ENCODE measurements at regions not wholly inside any gene's neighbourhood (a gene's known extent, or its start where the extent isn't known, plus 50 kb on each side); places are given as distances from the start of the nearest gene placed in this dataset.

GRCh38 chr1:69256036-69256435, 311.7 kb upstream of the LRRC7 start:
- no TSS peak for BruUV-seq (replicated peaks)
- Mint-ChIP-seq H3K4me3 (ENCODE audit: unreplicated experiment) (no peak overlapping the region), H3K9me3 (ENCODE audit: unreplicated experiment) (no peaks in the 10 kb centered on the region), H3K36me3 (ENCODE audit: insufficient read depth, unreplicated experiment) (no peaks in the 10 kb centered on the region), H3K27ac (ENCODE audit: unreplicated experiment) (no peak overlapping the region), H3K4me1 (ENCODE audit: low read depth, unreplicated experiment) (no peaks in the 10 kb centered on the region), H3K27me3 (ENCODE audit: insufficient read depth, unreplicated experiment) (no peaks in the 10 kb centered on the region)
- no peak overlapping the region for H3K4me3 ChIP-seq (ENCODE audit: low read depth, low read length)
- H3K27me3 ChIP-seq (replicated peaks; ENCODE audit: control insufficient read depth, insufficient read depth, low read length), result no peaks in the 10 kb centered on the region
- no peaks in the 10 kb centered on the region for H3K9me3 ChIP-seq
- intact Hi-C loops (cut with micrococcal nuclease; ENCODE audit: unreplicated experiment), result no loop called here
- POLR2A ChIA-PET, result no interaction called here
- no peaks in the 10 kb centered on the region for H3K4me1 ChIP-seq
- TF ChIP-seq, protein P1, sequence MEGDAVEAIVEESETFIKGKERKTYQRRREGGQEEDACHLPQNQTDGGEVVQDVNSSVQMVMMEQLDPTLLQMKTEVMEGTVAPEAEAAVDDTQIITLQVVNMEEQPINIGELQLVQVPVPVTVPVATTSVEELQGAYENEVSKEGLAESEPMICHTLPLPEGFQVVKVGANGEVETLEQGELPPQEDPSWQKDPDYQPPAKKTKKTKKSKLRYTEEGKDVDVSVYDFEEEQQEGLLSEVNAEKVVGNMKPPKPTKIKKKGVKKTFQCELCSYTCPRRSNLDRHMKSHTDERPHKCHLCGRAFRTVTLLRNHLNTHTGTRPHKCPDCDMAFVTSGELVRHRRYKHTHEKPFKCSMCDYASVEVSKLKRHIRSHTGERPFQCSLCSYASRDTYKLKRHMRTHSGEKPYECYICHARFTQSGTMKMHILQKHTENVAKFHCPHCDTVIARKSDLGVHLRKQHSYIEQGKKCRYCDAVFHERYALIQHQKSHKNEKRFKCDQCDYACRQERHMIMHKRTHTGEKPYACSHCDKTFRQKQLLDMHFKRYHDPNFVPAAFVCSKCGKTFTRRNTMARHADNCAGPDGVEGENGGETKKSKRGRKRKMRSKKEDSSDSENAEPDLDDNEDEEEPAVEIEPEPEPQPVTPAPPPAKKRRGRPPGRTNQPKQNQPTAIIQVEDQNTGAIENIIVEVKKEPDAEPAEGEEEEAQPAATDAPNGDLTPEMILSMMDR (IDR thresholded peaks at IDR 0.05; ENCODE audit: insufficient read depth in 1 of 2, low read depth in 1 of 2, low read length in 1 of 2, severe bottlenecking in 1 of 2, unreplicated experiment in 1 of 2), result no peak
- no peak for DNase-seq
- CTCF ChIA-PET, result no interaction called here
- H3K36me3 ChIP-seq (ENCODE audit: control insufficient read depth, insufficient read depth, low read length), result no peaks in the 10 kb centered on the region

DNA sequence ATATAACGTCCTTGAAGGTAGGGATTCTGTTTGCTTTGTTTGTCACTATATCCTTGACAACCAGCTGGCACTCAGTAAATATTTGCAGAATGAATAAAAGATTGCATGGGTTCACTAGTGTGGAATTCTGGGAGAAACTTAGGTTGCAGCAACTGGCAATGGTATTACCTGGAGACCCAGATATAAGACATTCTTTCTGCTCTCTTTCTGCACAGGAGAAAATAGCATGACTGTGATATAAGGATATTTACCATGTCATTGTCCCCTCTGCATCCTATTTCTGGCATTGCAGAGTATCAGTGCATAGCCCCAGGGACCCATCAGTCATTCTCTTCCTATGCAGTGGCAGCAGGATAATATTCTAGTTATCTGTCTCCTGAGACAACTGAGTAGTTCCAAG, 308.9 kb upstream of the LRRC7 start:
- Mint-ChIP-seq H3K27ac (ENCODE audit: unreplicated experiment) (no peak overlapping the region), H3K4me1 (ENCODE audit: low read depth, unreplicated experiment) (no peaks in the 10 kb centered on the region), H3K27me3 (ENCODE audit: insufficient read depth, unreplicated experiment) (no peaks in the 10 kb centered on the region), H3K9me3 (ENCODE audit: unreplicated experiment) (no peaks in the 10 kb centered on the region), H3K4me3 (ENCODE audit: unreplicated experiment) (no peak overlapping the region), H3K36me3 (ENCODE audit: insufficient read depth, unreplicated experiment) (no peaks in the 10 kb centered on the region)
- Histone ChIP-seq H3K4me1 (no peaks in the 10 kb centered on the region), H3K4me3 (ENCODE audit: low read depth, low read length) (no peak overlapping the region), H3K27me3 (replicated peaks; ENCODE audit: control insufficient read depth, insufficient read depth, low read length) (no peaks in the 10 kb centered on the region), H3K9me3 (no peaks in the 10 kb centered on the region), H3K36me3 (ENCODE audit: control insufficient read depth, insufficient read depth, low read length) (no peaks in the 10 kb centered on the region)
- DNase-seq, result no peak
- CTCF ChIA-PET, result no interaction called here
- TF ChIP-seq, protein P1 (IDR thresholded peaks at IDR 0.05; ENCODE audit: insufficient read depth in 1 of 2, low read depth in 1 of 2, low read length in 1 of 2, severe bottlenecking in 1 of 2, unreplicated experiment in 1 of 2), result no peak
- intact Hi-C loops (cut with micrococcal nuclease; ENCODE audit: unreplicated experiment), result no loop called here
- no TSS peak for BruUV-seq (replicated peaks)
- POLR2A ChIA-PET, result no interaction called here

DNA sequence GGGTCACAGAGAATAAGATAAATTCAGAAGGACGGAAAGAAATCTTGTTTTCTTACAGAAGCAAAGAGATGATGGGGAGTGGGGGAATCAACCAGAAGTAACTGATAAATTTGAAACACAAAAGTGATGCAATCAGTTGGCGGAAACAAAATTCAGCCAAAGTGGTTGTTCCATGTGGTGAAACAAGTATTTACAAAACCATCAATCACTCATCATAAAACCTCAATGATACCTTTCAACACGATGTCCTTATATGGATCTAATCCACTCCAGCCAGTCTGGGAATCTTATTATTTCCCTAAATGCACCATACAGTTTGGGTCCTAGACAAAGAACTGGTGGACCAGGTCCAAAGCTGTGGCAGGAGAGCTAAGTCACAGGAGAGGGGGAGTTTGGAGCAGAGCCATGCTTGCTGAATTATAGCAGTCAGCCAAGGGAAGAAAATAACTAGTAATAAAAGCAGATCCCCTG, 303.8 kb upstream of the LRRC7 start:
- H3K4me1 Mint-ChIP-seq (ENCODE audit: low read depth, unreplicated experiment), result no peaks in the 10 kb centered on the region

More for the DNA sequence above, 303.8 kb upstream of the LRRC7 start:
- intact Hi-C loops (cut with micrococcal nuclease; ENCODE audit: unreplicated experiment), result no loop called here
- Mint-ChIP-seq H3K9me3 (ENCODE audit: unreplicated experiment) (no peaks in the 10 kb centered on the region), H3K27me3 (ENCODE audit: insufficient read depth, unreplicated experiment) (no peaks in the 10 kb centered on the region), H3K4me3 (ENCODE audit: unreplicated experiment) (no peak overlapping the region), H3K36me3 (ENCODE audit: insufficient read depth, unreplicated experiment) (no peaks in the 10 kb centered on the region), H3K27ac (ENCODE audit: unreplicated experiment) (no peak overlapping the region)
- no peak overlapping the region for H3K4me3 ChIP-seq (ENCODE audit: low read depth, low read length)
- ChIA-PET CTCF (no interaction called here), POLR2A (no interaction called here)
- H3K9me3 ChIP-seq, result no peaks in the 10 kb centered on the region
- no peaks in the 10 kb centered on the region for H3K27me3 ChIP-seq (replicated peaks; ENCODE audit: control insufficient read depth, insufficient read depth, low read length)
- no TSS peak for BruUV-seq (replicated peaks)
- TF ChIP-seq, protein P1 (IDR thresholded peaks at IDR 0.05; ENCODE audit: insufficient read depth in 1 of 2, low read depth in 1 of 2, low read length in 1 of 2, severe bottlenecking in 1 of 2, unreplicated experiment in 1 of 2), result no peak
- no peak for DNase-seq
- H3K36me3 ChIP-seq (ENCODE audit: control insufficient read depth, insufficient read depth, low read length), result no peaks in the 10 kb centered on the region
- H3K4me1 ChIP-seq, result no peaks in the 10 kb centered on the region
